Fibroblast of peridontal ligament (primary cell): ENCODE measurements at regions not wholly inside any gene's neighbourhood (a gene's known extent, or its start where the extent isn't known, plus 50 kb on each side); places are given as distances from the start of the nearest gene placed in this dataset.
"Not testable (repeated sequence)": the region's sequence is repeated elsewhere in the genome, so short reads cannot be mapped to it uniquely, and the experiment has no call there.

Experiments used
- DNase-seq: peaks from one replicate; pipeline ENCODE4 v3.0.0-alpha.2; 2010; ENCODE audit errors: extremely low read depth

- DNase-seq, result no peak
Observed at GRCh38 chr18:1408376-1408775, 503.7 kb downstream of the ADCYAP1 start.

DNA sequence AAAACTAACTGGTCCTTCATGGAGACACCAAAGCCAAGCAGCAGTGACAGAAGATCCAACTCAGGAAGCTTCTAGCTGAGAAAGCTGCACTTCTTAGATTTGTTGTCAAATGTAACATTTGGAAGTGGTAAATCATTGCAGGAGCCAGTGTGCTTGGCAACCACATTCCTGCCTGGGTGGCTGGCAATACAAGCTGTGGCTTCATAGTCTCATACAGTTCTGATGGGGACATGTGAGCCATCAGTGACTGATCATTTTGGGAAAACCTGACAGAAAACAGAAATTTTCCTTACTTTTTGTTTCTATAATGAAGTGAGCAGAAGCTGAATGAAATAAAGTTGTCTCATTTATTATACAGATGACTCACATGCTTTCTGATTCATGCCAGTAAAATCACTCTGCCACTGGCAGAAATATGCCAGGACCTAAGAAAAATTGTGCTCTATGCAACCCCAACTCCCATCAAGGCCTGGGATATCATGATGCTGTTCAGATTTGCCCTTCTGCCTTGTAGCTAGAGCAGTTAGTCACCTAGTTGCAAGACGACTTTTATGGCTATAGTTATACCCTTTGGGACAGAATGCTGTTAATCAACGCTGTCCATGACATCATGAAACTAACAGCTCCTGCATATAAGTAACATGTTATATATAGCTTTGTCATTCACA, 508.1 kb downstream of the ADCYAP1 start:
- no peak for DNase-seq

DNA sequence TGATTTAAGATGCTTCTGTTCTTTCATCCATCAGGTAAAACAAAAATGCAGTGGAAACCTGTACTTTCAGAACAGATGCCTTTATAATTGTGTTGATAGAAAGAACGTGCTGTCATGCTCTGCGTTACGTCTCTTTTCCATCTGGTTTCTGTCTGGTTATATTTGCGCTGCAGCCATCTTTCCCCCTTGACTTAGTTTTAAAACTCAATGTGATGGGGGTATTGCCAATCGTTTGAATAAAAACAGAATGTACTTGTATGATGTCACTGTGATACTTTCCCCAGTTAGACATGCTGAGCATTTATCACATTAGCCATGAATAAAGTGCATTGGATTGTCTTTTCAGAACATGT, 508.6 kb downstream of the ADCYAP1 start:
- DNase-seq, result no peak

- DNase-seq, result no peak
Observed at GRCh38 chr18:1416074-1416473, 511.4 kb downstream of the ADCYAP1 start.

GRCh38 chr18:1421502-1421901, 516.8 kb downstream of the ADCYAP1 start:
- no peak for DNase-seq

DNA sequence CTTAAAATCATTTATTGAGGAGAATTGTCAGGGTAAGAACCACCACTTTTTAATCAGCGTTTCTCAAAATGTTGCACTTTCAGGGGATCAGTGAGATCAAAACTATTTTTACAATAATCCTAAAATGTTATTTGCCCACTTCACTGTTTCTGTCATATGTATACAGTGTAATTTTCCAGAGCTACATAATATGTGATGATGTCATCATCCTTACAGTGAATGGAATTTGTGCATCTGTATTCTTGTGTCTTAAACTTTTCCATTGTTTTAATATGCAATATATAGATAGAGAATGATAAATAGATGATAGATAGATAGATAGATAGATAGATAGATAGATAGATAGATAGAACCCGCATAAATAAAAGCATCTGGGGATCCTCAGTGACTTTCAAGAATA, 518.0 kb downstream of the ADCYAP1 start:
- no peak for DNase-seq

DNA sequence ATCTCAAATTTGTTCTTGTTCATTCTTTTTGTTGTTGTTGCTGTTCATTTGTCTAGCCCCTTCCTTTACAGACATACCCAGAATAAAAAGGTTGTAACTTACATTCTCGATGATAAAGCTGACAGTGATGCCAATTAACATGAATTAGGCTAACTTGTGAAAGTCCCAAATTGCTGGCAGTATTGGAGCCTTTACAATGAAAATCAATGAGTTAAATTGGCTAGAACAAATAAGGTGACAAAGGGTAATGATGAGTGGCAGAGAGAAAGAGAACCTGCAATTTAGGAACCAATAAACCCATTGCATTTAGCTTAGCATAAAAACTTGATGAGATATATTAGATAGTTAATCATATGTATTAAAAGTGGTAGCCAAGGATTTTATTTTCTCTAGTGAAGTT, 521.0 kb downstream of the ADCYAP1 start:
- no peak for DNase-seq

GRCh38 chr18:1435487-1435886, 530.8 kb downstream of the ADCYAP1 start:
- no peak for DNase-seq

DNA sequence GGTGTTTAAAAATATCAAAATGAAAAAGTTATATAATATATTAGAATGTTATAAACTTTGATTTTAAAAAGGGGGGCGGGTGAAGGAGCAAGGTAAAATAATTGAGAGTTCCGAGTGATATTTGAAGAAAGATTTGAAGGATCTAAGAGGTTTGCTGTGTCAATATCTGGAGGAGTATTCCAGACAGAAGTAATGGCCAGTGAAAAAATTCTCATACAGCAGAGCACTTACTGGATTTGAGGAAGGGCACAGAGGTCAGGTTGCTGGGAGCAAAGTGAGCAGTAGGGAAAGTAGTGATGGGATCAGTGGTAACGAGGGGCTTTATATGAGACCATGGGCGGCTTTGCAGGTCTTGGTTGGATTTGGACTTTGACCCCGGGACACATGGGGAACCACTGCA, 531.5 kb downstream of the ADCYAP1 start:
- DNase-seq, result no peak

DNA sequence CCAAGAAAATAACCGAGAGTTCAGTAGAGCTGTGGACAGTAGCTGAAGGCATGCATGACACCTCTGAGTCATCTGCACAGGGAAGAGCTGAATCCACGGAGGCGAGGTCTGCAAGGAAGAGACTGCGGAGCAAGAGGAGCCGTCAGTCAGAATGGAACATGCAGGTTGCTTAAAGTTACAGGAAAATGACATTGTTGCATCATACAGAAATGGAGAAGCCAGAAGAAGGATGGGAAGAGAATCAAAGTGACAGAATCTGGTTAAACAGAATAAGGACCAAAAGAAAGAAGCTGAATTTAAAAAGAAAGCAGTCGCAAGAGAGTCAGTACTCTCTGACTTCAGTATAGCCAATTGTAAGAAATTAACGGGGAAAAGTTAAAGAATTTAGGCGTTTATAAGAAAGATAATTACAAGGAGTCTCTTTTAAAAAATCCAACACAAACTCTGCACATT, 533.8 kb downstream of the ADCYAP1 start:
- DNase-seq, result no peak

DNA sequence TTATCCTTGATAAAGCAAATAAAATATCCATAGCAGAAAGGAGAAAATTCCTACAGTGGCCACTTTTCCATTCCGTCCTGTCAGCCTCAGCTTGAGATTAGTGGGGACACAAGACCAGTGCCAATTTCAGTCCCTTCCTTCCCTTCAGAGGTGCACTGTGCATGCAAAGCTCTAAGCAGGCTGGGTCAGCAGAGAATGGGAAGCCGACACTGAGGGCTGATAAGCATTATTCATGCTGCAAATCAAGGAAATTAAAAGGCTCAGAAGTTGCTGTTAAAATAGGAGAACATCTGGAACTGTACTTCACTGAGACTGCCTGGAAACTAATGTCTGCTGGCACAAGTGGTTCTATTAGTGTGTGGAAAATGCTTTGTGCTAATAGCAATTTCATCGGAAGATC, 534.3 kb downstream of the ADCYAP1 start:
- no peak for DNase-seq

DNA sequence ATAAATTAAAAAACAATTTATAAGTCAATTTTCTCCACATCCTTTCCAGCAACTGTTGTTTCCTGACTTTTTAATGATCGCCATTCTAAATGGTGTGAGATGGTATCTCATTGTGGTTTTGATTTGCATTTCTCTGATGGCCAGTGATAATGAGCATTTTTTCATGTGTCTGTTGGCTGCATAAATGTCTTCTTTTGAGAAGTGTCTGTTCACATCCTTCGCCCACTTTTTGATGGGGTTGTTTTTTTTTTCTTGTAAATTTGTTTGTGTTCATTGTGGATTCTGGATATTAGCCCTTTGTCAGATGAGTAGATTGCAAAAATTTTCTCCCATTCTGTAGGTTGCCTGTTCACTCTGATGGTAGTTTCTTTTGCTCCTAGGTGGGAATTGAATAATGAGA, 539.4 kb downstream of the ADCYAP1 start:
- not testable (repeated sequence) for DNase-seq

GRCh38 chr18:1446765-1447164, 542.1 kb downstream of the ADCYAP1 start:
- DNase-seq, result no peak

- DNase-seq, result no peak
Observed at GRCh38 chr18:1452821-1453220, 548.1 kb downstream of the ADCYAP1 start.

DNA sequence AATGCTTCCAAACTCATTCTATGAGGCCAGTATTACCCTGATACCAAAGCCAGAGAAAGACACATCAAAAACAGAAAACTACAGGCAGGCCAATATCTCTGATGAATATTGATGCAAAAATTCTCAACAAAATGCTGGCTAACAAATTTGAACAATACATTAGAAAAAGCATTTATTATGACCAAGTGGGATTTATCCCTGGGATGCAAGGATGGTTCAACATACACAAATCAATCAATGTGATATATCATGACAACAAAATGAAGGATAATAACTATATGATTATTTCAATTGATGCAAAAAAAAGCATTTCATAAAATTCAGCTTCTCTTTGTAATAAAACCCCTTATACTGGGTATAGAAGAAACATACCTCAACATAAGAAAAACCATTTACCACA, 550.9 kb downstream of the ADCYAP1 start:
- DNase-seq, result no peak

DNA sequence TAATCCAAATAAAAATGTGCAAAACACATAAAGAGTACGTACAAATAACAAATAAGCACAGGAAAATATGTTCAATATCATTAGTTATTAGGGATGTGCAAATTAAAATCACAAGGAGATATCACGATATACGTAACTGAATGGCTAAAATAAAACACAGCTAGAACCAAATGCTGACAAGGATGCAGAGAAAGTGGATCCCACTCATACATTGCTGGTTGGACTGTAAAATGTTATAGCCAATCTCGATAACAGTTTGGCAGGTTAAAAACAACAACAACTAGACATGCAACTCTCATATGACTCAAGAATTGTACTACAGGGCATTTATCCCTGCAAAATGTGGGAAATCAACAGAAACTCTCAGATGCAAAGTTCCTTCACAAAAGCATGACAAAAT, 553.9 kb downstream of the ADCYAP1 start:
- no peak for DNase-seq

DNA sequence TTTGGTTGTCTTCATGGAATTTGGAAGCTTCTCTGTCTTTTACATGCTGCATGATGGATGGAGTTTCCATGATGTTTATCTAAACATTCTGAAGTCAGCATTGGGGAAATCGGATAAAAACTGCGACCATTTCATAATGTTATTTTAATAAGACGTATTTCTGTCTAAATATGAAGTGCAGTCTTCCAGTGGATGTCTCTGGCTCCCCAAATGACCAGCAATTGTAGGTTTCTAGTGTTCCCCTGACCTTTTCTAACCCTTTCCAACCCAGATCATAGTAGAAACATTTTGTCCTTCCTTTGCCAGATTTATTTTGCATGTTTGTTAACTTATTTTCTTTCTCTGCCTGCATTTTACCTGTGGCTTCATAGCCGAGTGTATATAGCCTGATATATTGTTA, 559.3 kb downstream of the ADCYAP1 start:
- DNase-seq, result no peak

DNA sequence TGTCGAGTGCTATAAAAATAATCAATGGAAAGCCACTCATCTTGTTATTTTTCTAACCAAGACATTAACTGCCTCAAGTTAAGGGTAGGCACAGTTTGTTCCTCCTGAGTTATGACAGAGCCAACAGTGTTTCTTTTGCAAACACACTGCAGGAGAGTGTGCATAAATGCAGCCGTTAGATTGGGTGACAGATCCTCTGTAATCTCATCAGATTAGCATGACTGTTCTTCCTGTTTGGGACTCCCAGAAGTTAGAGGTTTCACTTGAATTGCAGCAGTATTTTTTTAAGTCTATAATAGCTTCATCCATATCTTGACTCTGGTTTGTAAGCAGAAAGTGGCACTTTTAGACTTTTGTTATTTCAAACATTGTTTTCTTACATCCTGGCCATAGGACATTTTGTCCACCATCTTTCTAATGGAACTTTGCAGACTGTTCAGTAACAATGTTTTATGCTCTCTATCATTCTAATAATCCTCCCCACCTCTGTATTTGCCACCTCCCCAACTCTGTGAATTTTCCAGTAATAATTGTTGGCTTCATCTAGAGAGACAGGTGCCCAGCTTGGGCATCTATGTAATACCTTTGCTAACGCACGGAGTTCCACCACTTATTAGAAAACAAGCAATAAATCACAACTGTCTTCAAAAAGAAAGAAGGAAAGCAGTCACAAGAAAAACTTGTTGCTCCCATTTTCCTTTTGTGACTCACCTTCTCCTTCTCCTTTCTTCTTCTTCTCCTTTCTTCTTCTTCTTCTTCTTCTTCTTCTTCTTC, 560.0 kb downstream of the ADCYAP1 start:
- no peak for DNase-seq

GRCh38 chr18:1466035-1466434, 561.4 kb downstream of the ADCYAP1 start:
- DNase-seq, result no peak

DNA sequence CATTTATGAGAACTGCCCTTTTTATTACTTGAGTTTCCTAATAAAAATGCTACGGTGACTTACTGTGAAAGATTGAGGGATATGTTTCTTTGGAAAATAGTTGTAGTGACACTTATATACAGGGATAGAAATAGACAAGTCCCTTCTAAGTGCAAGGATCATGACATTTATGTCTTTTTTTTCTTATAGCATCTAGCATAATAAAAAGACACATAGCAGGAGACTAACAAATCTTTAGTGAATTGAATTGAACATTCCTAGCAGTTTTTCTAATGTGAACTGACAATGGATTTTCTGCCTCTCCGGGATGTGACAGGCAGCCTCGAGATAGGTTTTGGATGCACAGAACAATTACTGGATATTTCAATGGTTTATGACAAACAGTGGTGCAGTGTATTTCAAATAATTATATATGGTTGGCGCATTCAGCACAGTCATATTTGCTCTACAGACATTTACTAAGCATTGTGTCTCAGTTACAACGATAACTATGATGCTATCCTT, 562.8 kb downstream of the ADCYAP1 start:
- DNase-seq, result no peak

DNA sequence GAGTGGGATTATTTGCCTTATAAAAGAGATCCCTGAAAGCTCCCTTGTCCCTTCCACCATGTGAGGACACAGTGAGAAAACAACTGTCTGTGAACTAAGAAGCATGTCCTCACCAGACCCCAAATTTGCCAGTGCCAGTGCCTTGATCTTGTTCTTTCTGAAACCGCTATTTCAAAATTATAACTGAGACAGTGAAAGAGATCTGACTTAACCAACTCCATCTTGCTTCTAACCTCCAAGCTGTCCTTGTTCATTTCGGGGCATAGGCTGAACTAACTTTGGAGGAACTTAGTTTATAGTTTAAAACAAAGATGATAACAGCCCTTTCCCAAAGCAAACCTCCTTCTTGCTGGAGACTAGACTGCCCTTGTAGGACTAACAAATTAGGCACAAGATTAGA, 563.9 kb downstream of the ADCYAP1 start:
- no peak for DNase-seq

- no peak for DNase-seq
Observed at GRCh38 chr18:1475867-1476266, 571.2 kb downstream of the ADCYAP1 start.

- DNase-seq, result no peak
Observed at GRCh38 chr18:1480309-1480708, 575.6 kb downstream of the ADCYAP1 start.
